Transverse colon (tissue), 3 donors: ENCODE measurements at regions not wholly inside any gene's neighbourhood (a gene's known extent, or its start where the extent isn't known, plus 50 kb on each side); places are given as distances from the start of the nearest gene placed in this dataset.

Experiments used
- POLR2A ChIP-seq: fragments of 450-650 bp; IDR thresholded peaks from one replicate; pipeline ENCODE4 v1.6.1; 2016; ENCODE audit warnings: antibody characterized with exemption, mild to moderate bottlenecking, moderate library complexity
- POLR2AphosphoS5 ChIP-seq, 3 donors: sonication (generic); formaldehyde crosslinking; IDR thresholded peaks; one replicate each; pipeline ENCODE4 v1.6.1; 2016; ENCODE audit warnings: antibody characterized with exemption in 3 of 3

DNA sequence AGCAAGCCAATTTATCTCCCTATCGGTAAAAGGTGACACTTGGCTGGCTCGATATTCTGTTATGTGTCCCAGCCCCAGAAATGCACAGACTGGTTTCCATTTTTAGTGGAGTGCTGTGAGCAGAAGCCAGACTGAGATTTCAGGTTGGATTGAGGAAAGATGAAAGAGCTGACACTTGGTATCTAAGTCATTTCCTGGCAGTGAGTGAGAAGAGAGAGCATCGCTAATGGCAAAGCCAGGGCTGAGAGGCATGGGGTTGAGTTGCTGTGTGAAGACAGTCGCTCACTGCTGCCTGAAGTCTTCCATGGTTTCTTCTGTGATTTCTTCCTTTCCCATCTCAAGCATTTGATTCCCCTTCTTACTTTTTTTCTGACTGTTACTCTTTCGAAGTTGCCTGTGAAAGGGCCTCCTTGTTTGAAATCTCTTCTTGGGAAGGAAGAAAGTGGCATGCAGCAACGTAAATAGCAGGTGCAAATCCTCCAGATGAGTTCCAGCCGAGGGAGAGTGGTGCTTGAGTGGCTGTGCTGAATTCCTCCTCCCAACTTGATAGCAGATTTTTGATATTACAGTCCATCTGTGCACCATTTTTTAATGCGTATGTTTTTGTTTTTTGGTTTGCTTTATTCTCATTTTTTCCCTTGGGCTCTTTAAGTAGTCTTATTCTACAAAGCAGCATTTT, 109.2 kb upstream of the LIMCH1 start:
- no peak for TF ChIP-seq POLR2AphosphoS5 (IDR thresholded peaks at IDR 0.05)
- TF ChIP-seq POLR2A: no peak
